ENCODE measurements at regions not wholly inside any gene's neighbourhood (a gene's known extent, or its start where the extent isn't known, plus 50 kb on each side); places are given as distances from the start of the nearest gene placed in this dataset.
"Not testable (repeated sequence)": the region's sequence is repeated elsewhere in the genome, so short reads cannot be mapped to it uniquely, and the experiment has no call there.

GRCh38 chr2:63737081-63737751, 104.5 kb upstream of the UGP2 start:
- no peak overlapping the region for H3K4me3 ChIP-seq (replicated peaks; ENCODE audit: low read depth, low read length)
- no peak for DNase-seq (ENCODE audit: low read depth)
- TF ChIP-seq CTCF (IDR thresholded peaks at IDR 0.05; ENCODE audit: low read length, missing control alignments), result no peak

GRCh38 chr2:63738019-63738418, 103.7 kb upstream of the UGP2 start:
- peak; percentile 18 for DNase-seq (ENCODE audit: low read depth)
- no peak for TF ChIP-seq CTCF (IDR thresholded peaks at IDR 0.05; ENCODE audit: low read length, missing control alignments)
- no peak overlapping the region for H3K4me3 ChIP-seq (replicated peaks; ENCODE audit: low read depth, low read length)

GRCh38 chr2:63739180-63739579, 102.5 kb upstream of the UGP2 start:
- not testable (repeated sequence) for H3K4me3 ChIP-seq (replicated peaks; ENCODE audit: low read depth, low read length); DNase-seq (ENCODE audit: low read depth)

- no peak for TF ChIP-seq CTCF (IDR thresholded peaks at IDR 0.05; ENCODE audit: low read length, missing control alignments)
- no peak for DNase-seq (ENCODE audit: low read depth)
- no peak overlapping the region for H3K4me3 ChIP-seq (replicated peaks; ENCODE audit: low read depth, low read length)
Measured at GRCh38 chr2:63740020-63740419, 101.7 kb upstream of the UGP2 start.

- no peak for TF ChIP-seq CTCF (IDR thresholded peaks at IDR 0.05; ENCODE audit: low read length, missing control alignments)
- no peak overlapping the region for H3K4me3 ChIP-seq (replicated peaks; ENCODE audit: low read depth, low read length)
- peak; percentile 38 for DNase-seq (ENCODE audit: low read depth)
Measured at GRCh38 chr2:63740943-63741342, 100.8 kb upstream of the UGP2 start.

GRCh38 chr2:63741884-63742579, 99.7 kb upstream of the UGP2 start:
- DNase-seq (ENCODE audit: low read depth), result no peak
- no peak overlapping the region for H3K4me3 ChIP-seq (replicated peaks; ENCODE audit: low read depth, low read length)
- no peak for TF ChIP-seq CTCF (IDR thresholded peaks at IDR 0.05; ENCODE audit: low read length, missing control alignments)

- TF ChIP-seq CTCF (IDR thresholded peaks at IDR 0.05; ENCODE audit: low read length, missing control alignments), result no peak
- no peak overlapping the region for H3K4me3 ChIP-seq (replicated peaks; ENCODE audit: low read depth, low read length)
- no peak for DNase-seq (ENCODE audit: low read depth)
Measured at GRCh38 chr2:63742580-63742976, 99.1 kb upstream of the UGP2 start.
